ENCODE measurements at regions not wholly inside any gene's neighbourhood (a gene's known extent, or its start where the extent isn't known, plus 50 kb on each side); places are given as distances from the start of the nearest gene placed in this dataset.
"Not testable (repeated sequence)": the region's sequence is repeated elsewhere in the genome, so short reads cannot be mapped to it uniquely, and the experiment has no call there.

GRCh38 chr7:65770473-65771225, 102.2 kb upstream of the VKORC1L1 start:
- intact Hi-C loops (cut with DNase I); H3K36me3 ChIP-seq; H3K9me3 ChIP-seq; H3K4me1 ChIP-seq; H3K27me3 ChIP-seq: not testable (repeated sequence)
- peak overlapping the region; percentile 66 to 97 (median 86) for H3K4me3 ChIP-seq
- peak in 1 of 12 donors; percentile 14 for TF ChIP-seq CTCF (IDR thresholded peaks at IDR 0.05)
- peak; percentile 52 to 66 for TF ChIP-seq POLR2A (IDR thresholded peaks at IDR 0.05)
- WGBS, 4 donors = 3 to 14% (median 8%) methylated on average over 12 to 44 of the region's 44 CpGs
- peak overlapping the region; percentile 79 to 94 (median 90) for H3K27ac ChIP-seq
- peak; percentile 96 to 99 (median 98) for DNase-seq
- peak; percentile 99 to 100 (median 99) for ATAC-seq

- ATAC-seq; H3K9me3 ChIP-seq; H3K4me1 ChIP-seq; intact Hi-C loops (cut with DNase I); H3K27me3 ChIP-seq; H3K36me3 ChIP-seq: not testable (repeated sequence)
- H3K27ac ChIP-seq = peak overlapping the region; percentile 79 to 94 (median 90)
- WGBS, 4 donors = 95 to 96% (median 95%) methylated on average over 17 of the region's 17 CpGs
- DNase-seq = peak in 1 of 5 donors; percentile 12
- peak overlapping the region; percentile 24 to 97 (median 86) for H3K4me3 ChIP-seq
Observed at GRCh38 chr7:65771226-65771569, 101.7 kb upstream of the VKORC1L1 start.

GRCh38 chr7:65776677-65777076, 96.2 kb upstream of the VKORC1L1 start:
- H3K9me3 ChIP-seq; H3K27me3 ChIP-seq; intact Hi-C loops (cut with DNase I); H3K4me1 ChIP-seq; ATAC-seq; DNase-seq; H3K4me3 ChIP-seq; H3K27ac ChIP-seq; H3K36me3 ChIP-seq: not testable (repeated sequence)
- WGBS, 4 donors = 71 to 80% (median 76%) methylated on average over 6 of the region's 6 CpGs

GRCh38 chr7:65789943-65790342, 82.9 kb upstream of the VKORC1L1 start:
- DNase-seq; H3K9me3 ChIP-seq; H3K27me3 ChIP-seq; H3K27ac ChIP-seq; ATAC-seq; H3K4me1 ChIP-seq; H3K36me3 ChIP-seq; H3K4me3 ChIP-seq; intact Hi-C loops (cut with DNase I): not testable (repeated sequence)
- WGBS, 4 donors = 95 to 98% (median 96%) methylated on average over 5 of the region's 5 CpGs

GRCh38 chr7:65791788-65792187, 81.1 kb upstream of the VKORC1L1 start:
- H3K27me3 ChIP-seq; H3K4me3 ChIP-seq; H3K36me3 ChIP-seq; ATAC-seq; DNase-seq; H3K27ac ChIP-seq; H3K4me1 ChIP-seq; H3K9me3 ChIP-seq; intact Hi-C loops (cut with DNase I): not testable (repeated sequence)
- 40 to 50% (median 47%) methylated on average over 1 of the region's 1 CpG for WGBS, 4 donors

- intact Hi-C loops (cut with DNase I); H3K27ac ChIP-seq; H3K4me3 ChIP-seq; ATAC-seq; H3K4me1 ChIP-seq; H3K36me3 ChIP-seq; H3K9me3 ChIP-seq; H3K27me3 ChIP-seq; DNase-seq: not testable (repeated sequence)
- WGBS, 4 donors = 86 to 93% (median 90%) methylated on average over 4 of the region's 4 CpGs
Observed at GRCh38 chr7:65792726-65793125, 80.1 kb upstream of the VKORC1L1 start.

- H3K9me3 ChIP-seq; H3K4me1 ChIP-seq; intact Hi-C loops (cut with DNase I); H3K36me3 ChIP-seq; H3K4me3 ChIP-seq; DNase-seq; ATAC-seq; H3K27me3 ChIP-seq; H3K27ac ChIP-seq: not testable (repeated sequence)
- WGBS, 4 donors = 53 to 66% (median 60%) methylated on average over 3 of the region's 3 CpGs
Observed at GRCh38 chr7:65794671-65795391, 78.0 kb upstream of the VKORC1L1 start.

- H3K27me3 ChIP-seq; H3K27ac ChIP-seq; H3K36me3 ChIP-seq; intact Hi-C loops (cut with DNase I); ATAC-seq; H3K9me3 ChIP-seq; DNase-seq; H3K4me1 ChIP-seq; H3K4me3 ChIP-seq: not testable (repeated sequence)
- WGBS, 4 donors = 86 to 94% (median 92%) methylated on average over 4 of the region's 4 CpGs
Observed at GRCh38 chr7:65795392-65795716, 77.5 kb upstream of the VKORC1L1 start.
